Neural cell (in vitro differentiated cells): ENCODE measurements at regions not wholly inside any gene's neighbourhood (a gene's known extent, or its start where the extent isn't known, plus 50 kb on each side); places are given as distances from the start of the nearest gene placed in this dataset.

Experiments used
- CTCF ChIP-seq: fragments of 450-650 bp; IDR thresholded peaks from 2 replicates; pipeline ENCODE4 v1.5.1; 2014; ENCODE audit warnings: antibody characterized with exemption, mild to moderate bottlenecking, moderate library complexity; ENCODE audit not compliant: poor library complexity, severe bottlenecking
- EP300 ChIP-seq: fragments of 450-650 bp; conservative IDR thresholded peaks from 2 replicates; pipeline ENCODE4 v1.6.1; 2014; ENCODE audit warnings: antibody characterized with exemption, mild to moderate bottlenecking, moderate library complexity; ENCODE audit not compliant: poor library complexity, severe bottlenecking
- EZH2 ChIP-seq: fragments of 200-600, 300-800 bp; shearing (Covaris generic), sonication (generic); IDR thresholded peaks from 2 replicates; pipeline ENCODE4 v1.6.1; 2014; ENCODE audit warnings: antibody characterized with exemption, low read length, borderline replicate concordance, mild to moderate bottlenecking; ENCODE audit not compliant: insufficient read depth, poor library complexity, severe bottlenecking
- MXI1 ChIP-seq: fragments of 450-650 bp; conservative IDR thresholded peaks from 2 replicates; pipeline ENCODE4 v1.6.1; 2014; ENCODE audit warnings: antibody characterized with exemption, mild to moderate bottlenecking; ENCODE audit not compliant: poor library complexity, severe bottlenecking
- POLR2AphosphoS5 ChIP-seq: IDR thresholded peaks from 2 replicates; pipeline ENCODE4 v1.6.1; 2012
- REST ChIP-seq: IDR thresholded peaks from 2 replicates; pipeline ENCODE4 v1.6.1; 2012; ENCODE audit warnings: borderline replicate concordance
- TAF1 ChIP-seq: IDR thresholded peaks from 2 replicates; pipeline ENCODE4 v1.6.1; 2012; ENCODE audit warnings: low read depth

GRCh38 chr11:130528298-130529261 is 80.1 kb downstream of the ADAMTS15 start:
- TF ChIP-seq CTCF (no peak), EP300 (no peak), EZH2 (no peak), POLR2AphosphoS5 (no peak), REST (no peak), MXI1 (no peak), TAF1 (no peak)
